Caco-2 (cell line): ENCODE measurements at regions not wholly inside any gene's neighbourhood (a gene's known extent, or its start where the extent isn't known, plus 50 kb on each side); places are given as distances from the start of the nearest gene placed in this dataset.

Experiments used
- BruUV-seq: library from RNA; stranded (reverse); fragments of 400-500 nt; replicated peaks from 2 replicates; lab custom pipeline; 2021; lab: Mats Ljungman, UMichigan
- CTCF ChIA-PET: fragments of 300-600 bp; sonication (Branson Sonifier 250); formaldehyde crosslinking; loops from one replicate; lab custom pipeline; 2022; ENCODE audit warnings: antibody characterized with exemption; lab: Charles Lee
- POLR2A ChIA-PET: fragments of 300-600 bp; sonication (Branson Sonifier 250); formaldehyde crosslinking; loops from one replicate; lab custom pipeline; 2022; ENCODE audit warnings: antibody characterized with exemption; lab: Charles Lee
- DNase-seq, 2 experiments: peaks; one replicate each; pipeline versions ENCODE4 v3.0.0 to v3.0.0-alpha.2; 2020 to 2022
- H3K27me3 ChIP-seq: replicated peaks from 2 replicates; pipeline ENCODE4 v1.6.0; 2011; ENCODE audit warnings: low read length; ENCODE audit not compliant: control insufficient read depth, insufficient read depth
- H3K36me3 ChIP-seq: 2 replicates; pipeline ENCODE4 v1.5.1; 2011; ENCODE audit warnings: low read length; ENCODE audit not compliant: control insufficient read depth, insufficient read depth
- H3K4me1 ChIP-seq: fragments of 250-450 bp; sonication (Bioruptor Pico); 2 replicates; pipeline ENCODE4 v1.5.1; 2020; ENCODE audit warnings: mild to moderate bottlenecking
- H3K4me3 ChIP-seq: 2 replicates; pipeline ENCODE4 v1.5.1; 2011; ENCODE audit warnings: low read depth, mild to moderate bottlenecking, control low read depth, low read length
- H3K9me3 ChIP-seq: fragments of 250-450 bp; sonication (Bioruptor Pico); 2 replicates; pipeline ENCODE4 v1.5.1; 2020; ENCODE audit warnings: mild to moderate bottlenecking, moderate library complexity
- H3K27ac Mint-ChIP-seq: one replicate; pipeline ENCODE4 v1.8.0; 2022; ENCODE audit warnings: mixed read lengths; ENCODE audit not compliant: unreplicated experiment
- H3K27me3 Mint-ChIP-seq: one replicate; pipeline ENCODE4 v1.8.0; 2022; ENCODE audit warnings: mixed read lengths; ENCODE audit not compliant: insufficient read depth, unreplicated experiment
- H3K36me3 Mint-ChIP-seq: one replicate; pipeline ENCODE4 v1.8.0; 2022; ENCODE audit warnings: mild to moderate bottlenecking, mixed read lengths; ENCODE audit not compliant: insufficient read depth, unreplicated experiment
- H3K4me1 Mint-ChIP-seq: one replicate; pipeline ENCODE4 v1.8.0; 2022; ENCODE audit warnings: low read depth, mixed read lengths; ENCODE audit not compliant: unreplicated experiment
- H3K4me3 Mint-ChIP-seq: one replicate; pipeline ENCODE4 v1.8.0; 2022; ENCODE audit warnings: mild to moderate bottlenecking, moderate library complexity, mixed read lengths; ENCODE audit not compliant: unreplicated experiment
- H3K9me3 Mint-ChIP-seq: one replicate; pipeline ENCODE4 v1.8.0; 2022; ENCODE audit warnings: mixed read lengths; ENCODE audit not compliant: unreplicated experiment
- CTCF ChIP-seq, 2 experiments: fragments of 200-600 bp in 1 of 2; IDR thresholded peaks; 1 replicate in 1 of 2; 2 replicates in 1 of 2; pipeline versions ENCODE4 v1.5.1 to v1.8.0; 2011 to 2022; ENCODE audit warnings: antibody characterized with exemption in 1 of 2, control low read depth in 1 of 2, inconsistent platforms in 1 of 2, low read depth in 1 of 2, low read length in 1 of 2, mild to moderate bottlenecking in 1 of 2, moderate library complexity in 1 of 2; ENCODE audit not compliant: insufficient read depth in 1 of 2, severe bottlenecking in 1 of 2, unreplicated experiment in 1 of 2
- intact Hi-C: fragments of 100-400 bp; cut with micrococcal nuclease; formaldehyde crosslinking; loops from one replicate; pipeline ENCODE4 v1.10.0; 2022; ENCODE audit not compliant: unreplicated experiment

GRCh38 chr1:181948372-181948771 lies 113.1 kb downstream of the ZNF648 start:
- Mint-ChIP-seq H3K27me3 (peaks cover 4% of the 10 kb centered on the region), H3K9me3 (peaks cover 10% of the 10 kb centered on the region), H3K4me1 (no peaks in the 10 kb centered on the region), H3K4me3 (no peak overlapping the region), H3K27ac (no peak overlapping the region), H3K36me3 (no peaks in the 10 kb centered on the region)
- H3K9me3 ChIP-seq, result no peaks in the 10 kb centered on the region; the same call in 1 of the 2 replicates
- intact Hi-C loops, result no loop called here
- H3K36me3 ChIP-seq, result no peaks in the 10 kb centered on the region
- no TSS peak for BruUV-seq
- no peaks in the 10 kb centered on the region for H3K27me3 ChIP-seq
- no peaks in the 10 kb centered on the region for H3K4me1 ChIP-seq
- CTCF ChIA-PET, result no interaction called here
- TF ChIP-seq CTCF (IDR thresholded peaks at IDR 0.05; ENCODE audit: insufficient read depth in 1 of 2, low read depth in 1 of 2, low read length in 1 of 2, severe bottlenecking in 1 of 2, unreplicated experiment in 1 of 2), result no peak
- no peak overlapping the region for H3K4me3 ChIP-seq
- no peak for DNase-seq
- POLR2A ChIA-PET, result no interaction called here

GRCh38 chr1:181947441-181947840 lies 114.1 kb downstream of the ZNF648 start:
- POLR2A ChIA-PET, result no interaction called here
- H3K36me3 ChIP-seq, result no peaks in the 10 kb centered on the region
- H3K9me3 ChIP-seq, result no peaks in the 10 kb centered on the region; the same call in 1 of the 2 replicates
- Mint-ChIP-seq H3K9me3 (peaks cover 10% of the 10 kb centered on the region), H3K27ac (no peak overlapping the region), H3K36me3 (no peaks in the 10 kb centered on the region), H3K4me1 (no peaks in the 10 kb centered on the region), H3K4me3 (no peak overlapping the region), H3K27me3 (peaks cover 7% of the 10 kb centered on the region)
- no peaks in the 10 kb centered on the region for H3K27me3 ChIP-seq
- no peak overlapping the region for H3K4me3 ChIP-seq
- BruUV-seq, result no TSS peak
- H3K4me1 ChIP-seq, result no peaks in the 10 kb centered on the region
- no peak for TF ChIP-seq CTCF (IDR thresholded peaks at IDR 0.05; ENCODE audit: insufficient read depth in 1 of 2, low read depth in 1 of 2, low read length in 1 of 2, severe bottlenecking in 1 of 2, unreplicated experiment in 1 of 2)
- CTCF ChIA-PET, result no interaction called here
- no peak for DNase-seq
- intact Hi-C loops, result no loop called here

GRCh38 chr1:181936768-181937581 lies 124.5 kb downstream of the ZNF648 start:
- no peaks in the 10 kb centered on the region for H3K9me3 Mint-ChIP-seq
- intact Hi-C loops, result loop anchor here (1.0 to 5.0 kb wide), 3 partner anchors 200 to 458 kb away; no protein-coding TSS in a partner anchor
- H3K36me3 Mint-ChIP-seq, result no peaks in the 10 kb centered on the region
- no peak overlapping the region for H3K4me3 Mint-ChIP-seq
- H3K4me1 ChIP-seq, result no peaks in the 10 kb centered on the region
- CTCF ChIA-PET, result interaction anchor here (0.6 to 1.6 kb wide), 25 partner anchors 17 to 990 kb away, joined by 3 to 19 read pairs (median 3); no protein-coding TSS in a partner anchor
- DNase-seq, result peak; percentile 63 to 70
- BruUV-seq, result no TSS peak
- no peaks in the 10 kb centered on the region for H3K4me1 Mint-ChIP-seq
- H3K36me3 ChIP-seq, result no peaks in the 10 kb centered on the region
- H3K27ac Mint-ChIP-seq, result no peak overlapping the region
- POLR2A ChIA-PET, result no interaction called here
- no peaks in the 10 kb centered on the region for H3K9me3 ChIP-seq
- TF ChIP-seq CTCF (IDR thresholded peaks at IDR 0.05; ENCODE audit: insufficient read depth in 1 of 2, low read depth in 1 of 2, low read length in 1 of 2, severe bottlenecking in 1 of 2, unreplicated experiment in 1 of 2), result peak; percentile 64 to 72
- H3K27me3 Mint-ChIP-seq, result peaks cover 3% of the 10 kb centered on the region
- no peak overlapping the region for H3K4me3 ChIP-seq
- H3K27me3 ChIP-seq, result no peaks in the 10 kb centered on the region; the same call in 1 of the 2 replicates
